H9 (cell line): ENCODE measurements at regions not wholly inside any gene's neighbourhood (a gene's known extent, or its start where the extent isn't known, plus 50 kb on each side); places are given as distances from the start of the nearest gene placed in this dataset.

Experiments used
- DNase-seq: peaks from one replicate; pipeline ENCODE4 v3.0.0-alpha.2; 2017
- H2AFZ ChIP-seq: one replicate; pipeline ENCODE4 v1.6.1; 2013; ENCODE audit warnings: mild to moderate bottlenecking, low read length, control low read depth, moderate library complexity
- H2AK5ac ChIP-seq: 2 replicates; pipeline ENCODE4 v1.6.1; 2013; ENCODE audit warnings: low read length, control low read depth, mixed read lengths; ENCODE audit not compliant: insufficient read length
- H2BK120ac ChIP-seq: one replicate; pipeline ENCODE4 v1.6.1; 2013; ENCODE audit warnings: low read depth, mild to moderate bottlenecking, low read length, control low read depth, inconsistent platforms; ENCODE audit not compliant: poor library complexity, severe bottlenecking
- H2BK12ac ChIP-seq: 2 replicates; pipeline ENCODE4 v1.6.1; 2013; ENCODE audit warnings: low read length, control low read depth, mixed read lengths, low read depth; ENCODE audit not compliant: insufficient read length
- H2BK15ac ChIP-seq: 2 replicates; pipeline ENCODE4 v1.6.1; 2013; ENCODE audit warnings: low read depth, low read length, control low read depth
- H2BK20ac ChIP-seq: one replicate; pipeline ENCODE4 v1.6.1; 2013; ENCODE audit warnings: low read depth, mild to moderate bottlenecking, low read length, control low read depth, inconsistent platforms; ENCODE audit not compliant: poor library complexity, severe bottlenecking
- H2BK5ac ChIP-seq: 2 replicates; pipeline ENCODE4 v1.6.1; 2013; ENCODE audit warnings: low read length, control low read depth, mixed read lengths; ENCODE audit not compliant: insufficient read length
- H3K14ac ChIP-seq: 2 replicates; pipeline ENCODE4 v1.6.1; 2013; ENCODE audit warnings: low read length, control low read depth; ENCODE audit not compliant: insufficient read depth
- H3K18ac ChIP-seq: 2 replicates; pipeline ENCODE4 v1.6.1; 2013; ENCODE audit warnings: low read depth, mild to moderate bottlenecking, mixed read lengths, low read length, control low read depth; ENCODE audit not compliant: insufficient read length
- H3K23ac ChIP-seq: 2 replicates; pipeline ENCODE4 v1.6.1; 2013; ENCODE audit warnings: low read length, control low read depth, mixed read lengths, low read depth; ENCODE audit not compliant: insufficient read length
- H3K23me2 ChIP-seq: 2 replicates; pipeline ENCODE4 v1.6.1; 2013; ENCODE audit warnings: low read depth, mild to moderate bottlenecking, mixed read lengths, low read length, control low read depth; ENCODE audit not compliant: insufficient read length, poor library complexity, severe bottlenecking
- H3K27ac ChIP-seq: 2 replicates; pipeline ENCODE4 v1.5.1; 2013; ENCODE audit warnings: low read length, control low read depth, mixed read lengths, low read depth; ENCODE audit not compliant: insufficient read length
- H3K27me3 ChIP-seq: 2 replicates; pipeline ENCODE4 v1.6.1; 2013; ENCODE audit warnings: low read length, control low read depth, inconsistent platforms; ENCODE audit not compliant: insufficient read depth
- H3K4ac ChIP-seq: 2 replicates; pipeline ENCODE4 v1.6.1; 2013; ENCODE audit warnings: low read depth, mild to moderate bottlenecking, control low read depth, inconsistent platforms, low read length, moderate library complexity
- H3K4me1 ChIP-seq: 2 replicates; pipeline ENCODE4 v1.6.1; 2013; ENCODE audit warnings: low read length, control low read depth, inconsistent platforms; ENCODE audit not compliant: insufficient read depth
- H3K4me2 ChIP-seq: 2 replicates; pipeline ENCODE4 v1.6.1; 2013; ENCODE audit warnings: low read length, control low read depth, mixed read lengths; ENCODE audit not compliant: insufficient read length, insufficient read depth
- H3K56ac ChIP-seq: 2 replicates; pipeline ENCODE4 v1.6.1; 2013; ENCODE audit warnings: low read depth, mild to moderate bottlenecking, mixed read lengths, low read length, control low read depth; ENCODE audit not compliant: insufficient read length
- H3K79me1 ChIP-seq: 2 replicates; pipeline ENCODE4 v1.6.1; 2013; ENCODE audit warnings: low read depth, mild to moderate bottlenecking, moderate library complexity, low read length, control low read depth, inconsistent platforms; ENCODE audit not compliant: insufficient read depth, poor library complexity, severe bottlenecking
- H3K79me2 ChIP-seq: 2 replicates; pipeline ENCODE4 v1.6.1; 2013; ENCODE audit warnings: low read length, control low read depth, inconsistent platforms; ENCODE audit not compliant: insufficient read depth
- H3K9ac ChIP-seq: 2 replicates; pipeline ENCODE4 v1.6.1; 2013; ENCODE audit warnings: low read length, control low read depth, mixed read lengths; ENCODE audit not compliant: insufficient read length; ENCODE audit errors: extremely low read depth
- H3K9me3 ChIP-seq: one replicate; pipeline ENCODE4 v1.6.1; 2013; ENCODE audit warnings: low read depth, low read length, inconsistent platforms; ENCODE audit not compliant: control insufficient read depth
- H3T11ph ChIP-seq: one replicate; pipeline ENCODE4 v1.6.1; 2013; ENCODE audit warnings: mild to moderate bottlenecking, low read length, control low read depth, inconsistent platforms
- H4K20me1 ChIP-seq: one replicate; pipeline ENCODE4 v1.6.1; 2013; ENCODE audit not compliant: control insufficient read depth, insufficient read length, insufficient read depth
- H4K5ac ChIP-seq: 2 replicates; pipeline ENCODE4 v1.6.1; 2013; ENCODE audit warnings: low read depth, mild to moderate bottlenecking, mixed read lengths, low read length, control low read depth; ENCODE audit not compliant: insufficient read length
- H4K8ac ChIP-seq: replicated peaks from 2 replicates; pipeline ENCODE4 v1.6.1; 2013; ENCODE audit warnings: low read length, control low read depth, mixed read lengths, low read depth; ENCODE audit not compliant: insufficient read length
- H4K91ac ChIP-seq: 2 replicates; pipeline ENCODE4 v1.6.1; 2013; ENCODE audit warnings: low read depth, mild to moderate bottlenecking, moderate library complexity, mixed read lengths, low read length, control low read depth; ENCODE audit not compliant: insufficient read length
- H3K27ac Mint-ChIP-seq, 3 experiments: 2 replicates in 2 of 3; 3 replicates in 1 of 3; pipeline ENCODE4 v1.8.0; 2020 to 2021; ENCODE audit warnings: mixed read lengths in 3 of 3, mild to moderate bottlenecking in 1 of 3, moderate library complexity in 1 of 3
- H3K27me3 Mint-ChIP-seq: 2 replicates; pipeline ENCODE4 v1.8.0; 2021; ENCODE audit warnings: low read depth, mild to moderate bottlenecking, moderate library complexity, mixed read lengths
- H3K36me3 Mint-ChIP-seq, 3 experiments: 2 replicates in 2 of 3; 3 replicates in 1 of 3; pipeline ENCODE4 v1.8.0; 2020 to 2021; ENCODE audit warnings: low read depth in 3 of 3, mixed read lengths in 3 of 3; ENCODE audit not compliant: insufficient read depth in 1 of 3
- H3K4me1 Mint-ChIP-seq, 2 experiments: 2 replicates each; pipeline ENCODE4 v1.8.0; 2020; ENCODE audit warnings: mixed read lengths in 2 of 2
- H3K4me3 Mint-ChIP-seq, 2 experiments: 2 replicates in 1 of 2; 3 replicates in 1 of 2; pipeline ENCODE4 v1.8.0; 2020 to 2021; ENCODE audit warnings: mild to moderate bottlenecking in 2 of 2, mixed read lengths in 2 of 2, moderate library complexity in 1 of 2
- H3K9me3 Mint-ChIP-seq, 2 experiments: 2 replicates in 1 of 2; 3 replicates in 1 of 2; pipeline ENCODE4 v1.8.0; 2020; ENCODE audit warnings: mild to moderate bottlenecking in 2 of 2, mixed read lengths in 2 of 2, moderate library complexity in 1 of 2
- CTCF ChIP-seq: fragments of 200-600 bp; sonication (generic); conservative IDR thresholded peaks from 3 replicates; pipeline ENCODE4 v1.8.0; 2021; ENCODE audit warnings: antibody characterized with exemption, mild to moderate bottlenecking
- WGBS: extraction: QIAGEN DNeasy Blood & Tissue Kit; methylation state at CpG from one replicate; pipeline ENCODE4 v1.1.7; 2013; ENCODE audit warnings: missing lambda C conversion rate, low lambda C conversion rate, mixed read lengths; ENCODE audit not compliant: insufficient read length; ENCODE audit errors: extremely low coverage; 5-methylcytosine and 5-hydroxymethylcytosine counted together

- no peaks in the 10 kb centered on the region; the same call in 1 of the 2 replicates for H3K27me3 Mint-ChIP-seq
- no peak for TF ChIP-seq CTCF
- Histone ChIP-seq H3K23me2 (no peaks in the 10 kb centered on the region), H2BK5ac (no peak overlapping the region), H3K4me2 (no peak overlapping the region), H3K79me1 (no peaks in the 10 kb centered on the region), H4K20me1 (no peaks in the 10 kb centered on the region), H4K5ac (no peak overlapping the region), H3K56ac (no peak overlapping the region), H2BK20ac (no peak overlapping the region), H2AK5ac (no peak overlapping the region), H2BK120ac (no peak overlapping the region), H4K8ac (no peak overlapping the region), H4K91ac (no peak overlapping the region), H3K27ac (no peak overlapping the region), H2BK12ac (no peak overlapping the region), H3T11ph (no peak overlapping the region), H3K79me2 (no peaks in the 10 kb centered on the region), H3K9ac (no peak overlapping the region), H3K27me3 (no peaks in the 10 kb centered on the region), H2BK15ac (no peak overlapping the region), H3K4me1 (peaks cover 3% of the 10 kb centered on the region; the same call in 1 of the 2 replicates), H3K23ac (no peak overlapping the region), H3K14ac (no peak overlapping the region), H3K18ac (no peak overlapping the region), H3K4ac (no peak overlapping the region), H2AFZ (no peak overlapping the region), H3K9me3 (no peaks in the 10 kb centered on the region)
- no peak overlapping the region for H3K4me3 Mint-ChIP-seq
- peaks cover 1 to 4% (median 2%) of the 10 kb centered on the region in 3 experiments; a peak in 4 of 7 replicates for H3K36me3 Mint-ChIP-seq
- peaks cover 9 to 12% of the 10 kb centered on the region in 2 experiments; a peak in 4 of 5 replicates for H3K9me3 Mint-ChIP-seq
- no CpG with 5 or more reads among the region's 3 CpGs for WGBS
- peaks cover 17 to 19% of the 10 kb centered on the region in 2 experiments for H3K4me1 Mint-ChIP-seq
- no peak overlapping the region for H3K27ac Mint-ChIP-seq
- no peak for DNase-seq
Observed at GRCh38 chr2:153393518-153393917, 85.0 kb downstream of the RPRM start.
